HepG2 (cell line): ENCODE measurements at regions not wholly inside any gene's neighbourhood (a gene's known extent, or its start where the extent isn't known, plus 50 kb on each side); places are given as distances from the start of the nearest gene placed in this dataset.

Experiments used
- ATAC-seq: fragments of 200-7000 bp; cut with Tn5 transposase; 3 replicates; pipeline ENCODE4 v1.9.1; 2020; ENCODE audit warnings: mild to moderate bottlenecking, moderate library complexity
- BruUV-seq: library from RNA; stranded (reverse); fragments of 400-500 nt; replicated peaks from 2 replicates; lab custom pipeline; 2021; lab: Mats Ljungman, UMichigan
- CTCF ChIA-PET: fragments of 300-600 bp; formaldehyde crosslinking; extraction: SDS; loops from one replicate; lab custom pipeline; 2021; ENCODE audit warnings: low total read pairs, inconsistent platforms, low intra/inter-chr PET ratio; lab: Yijun Ruan, JAX
- POLR2A ChIA-PET: fragments of 350-600 bp; sonication (Branson Sonifier 250); formaldehyde crosslinking; loops from one replicate; lab custom pipeline; 2020; ENCODE audit warnings: antibody characterized with exemption, inconsistent platforms; lab: Yijun Ruan, JAX
- DNase-seq: peaks from one replicate; pipeline ENCODE4 v3.0.0-alpha.2; 2015; ENCODE audit warnings: low spot score
- FAIRE-seq: peaks from 3 replicates; lab custom pipeline; 2011; peaks lifted over from hg19 to GRCh38; lab: Jason Lieb, UNC
- H2AFZ ChIP-seq: one replicate; pipeline ENCODE4 v1.6.1; 2011; ENCODE audit warnings: low read length, inconsistent platforms
- H3K27ac ChIP-seq: fragments of 300-600 bp; 3 replicates; pipeline ENCODE4 v1.8.0; 2011; ENCODE audit warnings: mixed run types, mild to moderate bottlenecking, mixed read lengths, low read length, inconsistent platforms; ENCODE audit not compliant: insufficient read depth; ENCODE audit errors: extremely low read length
- H3K27me3 ChIP-seq, 2 experiments: fragments of 200-600 bp in 1 of 2; 2 replicates in 1 of 2; 3 replicates in 1 of 2; pipeline versions ENCODE4 v1.6.0 to v1.8.0; 2011; ENCODE audit warnings: low read length in 2 of 2, mild to moderate bottlenecking in 2 of 2, moderate library complexity in 2 of 2, inconsistent platforms in 1 of 2; ENCODE audit not compliant: insufficient read depth in 2 of 2, control insufficient read depth in 1 of 2
- H3K36me3 ChIP-seq, 2 experiments: fragments of 200-600 bp in 1 of 2; replicated peaks in 1 of 2; 2 replicates in 1 of 2; 3 replicates in 1 of 2; pipeline versions ENCODE4 v1.5.1 to v1.8.0; 2011; ENCODE audit warnings: low read length in 2 of 2, inconsistent platforms in 1 of 2; ENCODE audit not compliant: insufficient read depth in 2 of 2, control insufficient read depth in 1 of 2
- H3K4me1 ChIP-seq: 2 replicates; pipeline ENCODE4 v1.5.1; 2012; ENCODE audit warnings: low read length, inconsistent platforms; ENCODE audit not compliant: insufficient read depth
- H3K4me2 ChIP-seq: 2 replicates; pipeline ENCODE4 v1.6.0; 2011; ENCODE audit warnings: low read depth, low read length, inconsistent platforms
- H3K4me3 ChIP-seq, 3 experiments: fragments of 200-600 bp in 1 of 3; sonication (generic), shearing (Covaris generic) in 1 of 3; replicated peaks in 1 of 3; 2 replicates each; pipeline ENCODE4 v1.5.1; 2011 to 2016; ENCODE audit warnings: low read length in 3 of 3, inconsistent platforms in 2 of 3, low read depth in 2 of 3, mild to moderate bottlenecking in 2 of 3, control low read depth in 1 of 3, mixed read lengths in 1 of 3; ENCODE audit not compliant: insufficient read depth in 1 of 3
- H3K79me2 ChIP-seq: one replicate; pipeline ENCODE4 v1.6.1; 2011; ENCODE audit warnings: low read length, inconsistent platforms; ENCODE audit not compliant: insufficient read depth
- H3K9ac ChIP-seq: 2 replicates; pipeline ENCODE4 v1.6.0; 2011; ENCODE audit warnings: mild to moderate bottlenecking, low read depth, low read length, inconsistent platforms; ENCODE audit not compliant: insufficient read depth
- H3K9me3 ChIP-seq: 2 replicates; pipeline ENCODE4 v1.5.1; 2012; ENCODE audit warnings: mild to moderate bottlenecking, low read length
- H4K20me1 ChIP-seq: 2 replicates; pipeline ENCODE4 v1.6.0; 2011; ENCODE audit warnings: inconsistent platforms, mild to moderate bottlenecking, low read length, moderate library complexity; ENCODE audit not compliant: insufficient read depth
- CREM ChIP-seq, 2 experiments: sonication (generic) in 1 of 2; formaldehyde crosslinking in 1 of 2; IDR thresholded peaks; 2 replicates each; pipeline versions ENCODE4 v1.4.0 to v1.6.1; 2016 to 2020; ENCODE audit warnings: antibody characterized with exemption in 1 of 2, mild to moderate bottlenecking in 1 of 2, missing genetic modification reagents in 1 of 2
- EED ChIP-seq: sonication (generic); formaldehyde crosslinking; IDR thresholded peaks from 2 replicates; pipeline ENCODE4 v1.5.0; 2020; ENCODE audit warnings: mild to moderate bottlenecking, missing genetic modification reagents
- FOXM1 ChIP-seq: sonication (generic); formaldehyde crosslinking; IDR thresholded peaks from 2 replicates; pipeline ENCODE4 v1.5.0; 2020; ENCODE audit warnings: missing genetic modification reagents
- HNF1A ChIP-seq, 2 experiments: sonication (generic) in 1 of 2; formaldehyde crosslinking in 1 of 2; IDR thresholded peaks; 2 replicates each; pipeline versions ENCODE4 v1.4.0 to v1.6.1; 2016 to 2020; ENCODE audit warnings: borderline replicate concordance in 1 of 2, low read depth in 1 of 2, mild to moderate bottlenecking in 1 of 2, missing genetic modification reagents in 1 of 2
- IRF1 ChIP-seq: sonication (generic); formaldehyde crosslinking; IDR thresholded peaks from 2 replicates; pipeline ENCODE4 v1.4.0; 2020; ENCODE audit warnings: low read depth, mild to moderate bottlenecking, missing genetic modification reagents
- KLF16 ChIP-seq, 2 experiments: sonication (generic) in 1 of 2; formaldehyde crosslinking in 1 of 2; IDR thresholded peaks; 2 replicates each; pipeline versions ENCODE4 v1.6.1 to v1.8.0; 2016 to 2023; ENCODE audit warnings: missing genetic modification reagents in 2 of 2, missing compliant biosample characterization in 1 of 2
- NFRKB ChIP-seq: fragments of 450-650 bp; IDR thresholded peaks from 2 replicates; pipeline ENCODE4 v1.6.1; 2017
- NPAS2 ChIP-seq: sonication (generic); formaldehyde crosslinking; IDR thresholded peaks from 2 replicates; pipeline ENCODE4 v1.8.0; 2022; ENCODE audit warnings: mild to moderate bottlenecking, missing genetic modification reagents, borderline replicate concordance
- SAFB2 ChIP-seq: sonication (generic); formaldehyde crosslinking; IDR thresholded peaks from 2 replicates; pipeline ENCODE4 v1.5.1; 2020; ENCODE audit warnings: missing genetic modification reagents, low read depth, mild to moderate bottlenecking, borderline replicate concordance
- ZNF510 ChIP-seq: sonication (generic); formaldehyde crosslinking; IDR thresholded peaks from 2 replicates; pipeline ENCODE4 v1.4.0; 2020; ENCODE audit warnings: low read depth, mild to moderate bottlenecking, missing genetic modification reagents
- ZSCAN31 ChIP-seq: sonication (generic); formaldehyde crosslinking; IDR thresholded peaks from 2 replicates; pipeline ENCODE4 v1.5.0; 2020; ENCODE audit warnings: low read depth, mild to moderate bottlenecking, missing genetic modification reagents
- WGBS: methylation state at CpG from one replicate; pipeline ENCODE4 v1.1.6; 2017; ENCODE audit warnings: low lambda C conversion rate; 5-methylcytosine and 5-hydroxymethylcytosine counted together
- in situ Hi-C: cut with HindIII; loops from 2 replicates; pipeline ENCODE4 v1.10.0; 2017; ENCODE audit warnings: low pct_unique_long_range_greater_than_20kb; ENCODE audit not compliant: extremely low pct_ligation_motif_present
- intact Hi-C: fragments of 100-400 bp; cut with micrococcal nuclease; formaldehyde crosslinking; loops from one replicate; pipeline ENCODE4 v1.10.0; 2022; ENCODE audit not compliant: unreplicated experiment
- TF ChIP-seq, protein P1 (sequence below): sonication (generic); formaldehyde crosslinking; IDR thresholded peaks from 2 replicates; pipeline ENCODE4 v1.4.0; 2020; ENCODE audit warnings: low read depth, missing genetic modification reagents
- TF ChIP-seq, protein P2 (sequence below): sonication (generic); formaldehyde crosslinking; IDR thresholded peaks from 2 replicates; pipeline ENCODE4 v1.9.0; 2021; ENCODE audit warnings: missing genetic modification reagents, borderline replicate concordance

GRCh38 chr21:14826630-14827029 is 238.2 kb downstream of the NRIP1 start (continued):
- TF ChIP-seq CREM (IDR thresholded peaks at IDR 0.05) (no peak), CREM (CRISPR knock-in tag; IDR thresholded peaks at IDR 0.05) (no peak), FOXM1 (CRISPR knock-in tag) (no peak), NPAS2 (CRISPR knock-in tag) (no peak), ZSCAN31 (CRISPR knock-in tag) (no peak), IRF1 (CRISPR knock-in tag) (no peak)
- TF ChIP-seq, all 625 proteins: peak for 0

GRCh38 chr21:14825514-14825974 is 239.3 kb downstream of the NRIP1 start:
- no peaks in the 10 kb centered on the region for H3K27me3 ChIP-seq
- no TSS peak for BruUV-seq
- in situ Hi-C loops = no loop called here
- DNase-seq (no peak), ATAC-seq (no peak), FAIRE-seq (no peak)
- no peaks in the 10 kb centered on the region for H3K36me3 ChIP-seq
- no peak overlapping the region for H3K9ac ChIP-seq
- H3K4me2 ChIP-seq = no peak overlapping the region
- H3K4me3 ChIP-seq = no peak overlapping the region
- no peaks in the 10 kb centered on the region for H4K20me1 ChIP-seq
- H3K4me1 ChIP-seq = peaks cover 4% of the 10 kb centered on the region
- intact Hi-C loops = loop anchor here (10.0 kb wide), 1 partner anchor 1589 kb away; no protein-coding TSS in a partner anchor
- H3K79me2 ChIP-seq = no peaks in the 10 kb centered on the region
- H2AFZ ChIP-seq = no peak overlapping the region
- ChIA-PET CTCF (no interaction called here), POLR2A (no interaction called here)
- H3K27ac ChIP-seq = no peak overlapping the region
- no peaks in the 10 kb centered on the region for H3K9me3 ChIP-seq
- 44% methylated on average over 3 of the region's 3 CpGs for WGBS
- TF ChIP-seq, protein P1, sequence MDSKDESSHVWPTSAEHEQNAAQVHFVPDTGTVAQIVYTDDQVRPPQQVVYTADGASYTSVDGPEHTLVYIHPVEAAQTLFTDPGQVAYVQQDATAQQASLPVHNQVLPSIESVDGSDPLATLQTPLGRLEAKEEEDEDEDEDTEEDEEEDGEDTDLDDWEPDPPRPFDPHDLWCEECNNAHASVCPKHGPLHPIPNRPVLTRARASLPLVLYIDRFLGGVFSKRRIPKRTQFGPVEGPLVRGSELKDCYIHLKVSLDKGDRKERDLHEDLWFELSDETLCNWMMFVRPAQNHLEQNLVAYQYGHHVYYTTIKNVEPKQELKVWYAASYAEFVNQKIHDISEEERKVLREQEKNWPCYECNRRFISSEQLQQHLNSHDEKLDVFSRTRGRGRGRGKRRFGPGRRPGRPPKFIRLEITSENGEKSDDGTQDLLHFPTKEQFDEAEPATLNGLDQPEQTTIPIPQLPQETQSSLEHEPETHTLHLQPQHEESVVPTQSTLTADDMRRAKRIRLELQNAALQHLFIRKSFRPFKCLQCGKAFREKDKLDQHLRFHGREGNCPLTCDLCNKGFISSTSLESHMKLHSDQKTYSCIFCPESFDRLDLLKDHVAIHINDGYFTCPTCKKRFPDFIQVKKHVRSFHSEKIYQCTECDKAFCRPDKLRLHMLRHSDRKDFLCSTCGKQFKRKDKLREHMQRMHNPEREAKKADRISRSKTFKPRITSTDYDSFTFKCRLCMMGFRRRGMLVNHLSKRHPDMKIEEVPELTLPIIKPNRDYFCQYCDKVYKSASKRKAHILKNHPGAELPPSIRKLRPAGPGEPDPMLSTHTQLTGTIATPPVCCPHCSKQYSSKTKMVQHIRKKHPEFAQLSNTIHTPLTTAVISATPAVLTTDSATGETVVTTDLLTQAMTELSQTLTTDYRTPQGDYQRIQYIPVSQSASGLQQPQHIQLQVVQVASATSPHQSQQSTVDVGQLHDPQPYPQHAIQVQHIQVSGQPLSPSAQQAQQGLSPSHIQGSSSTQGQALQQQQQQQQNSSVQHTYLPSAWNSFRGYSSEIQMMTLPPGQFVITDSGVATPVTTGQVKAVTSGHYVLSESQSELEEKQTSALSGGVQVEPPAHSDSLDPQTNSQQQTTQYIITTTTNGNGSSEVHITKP (CRISPR knock-in tag) = no peak
- TF ChIP-seq ZNF510 (CRISPR knock-in tag) (no peak), SAFB2 (no peak), NFRKB (no peak), EED (no peak), HNF1A (IDR thresholded peaks at IDR 0.05; ENCODE audit: low read depth) (no peak), HNF1A (CRISPR knock-in tag; IDR thresholded peaks at IDR 0.05; ENCODE audit: borderline replicate concordance) (no peak), KLF16 (CRISPR knock-in tag; IDR thresholded peaks at IDR 0.05) (no peak)
- TF ChIP-seq, protein P2, sequence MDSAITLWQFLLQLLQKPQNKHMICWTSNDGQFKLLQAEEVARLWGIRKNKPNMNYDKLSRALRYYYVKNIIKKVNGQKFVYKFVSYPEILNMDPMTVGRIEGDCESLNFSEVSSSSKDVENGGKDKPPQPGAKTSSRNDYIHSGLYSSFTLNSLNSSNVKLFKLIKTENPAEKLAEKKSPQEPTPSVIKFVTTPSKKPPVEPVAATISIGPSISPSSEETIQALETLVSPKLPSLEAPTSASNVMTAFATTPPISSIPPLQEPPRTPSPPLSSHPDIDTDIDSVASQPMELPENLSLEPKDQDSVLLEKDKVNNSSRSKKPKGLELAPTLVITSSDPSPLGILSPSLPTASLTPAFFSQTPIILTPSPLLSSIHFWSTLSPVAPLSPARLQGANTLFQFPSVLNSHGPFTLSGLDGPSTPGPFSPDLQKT (CRISPR knock-in tag) = no peak
